Peyer's patch (tissue), 4 donors: ENCODE measurements at regions not wholly inside any gene's neighbourhood (a gene's known extent, or its start where the extent isn't known, plus 50 kb on each side); places are given as distances from the start of the nearest gene placed in this dataset.
"Not testable (repeated sequence)": the region's sequence is repeated elsewhere in the genome, so short reads cannot be mapped to it uniquely, and the experiment has no call there.

Source experiments
- DNase-seq, 3 donors: peaks; one replicate each; pipeline ENCODE4 v3.0.0-alpha.2; 2017 to 2019
- H3K27ac ChIP-seq, 4 donors: fragments of 200-600 bp; sonication (generic); one replicate each; pipeline ENCODE4 v1.5.1; 2016 to 2019
- H3K27me3 ChIP-seq, 2 donors: fragments of 200-600 bp; sonication (generic); one replicate each; pipeline ENCODE4 v1.5.1; 2019
- H3K36me3 ChIP-seq, 3 donors: fragments of 200-600 bp; sonication (generic); one replicate each; pipeline ENCODE4 v1.5.1; 2016 to 2019
- H3K4me1 ChIP-seq, 4 donors: fragments of 200-600 bp; sonication (generic); one replicate each; pipeline ENCODE4 v1.5.1; 2016 to 2019
- H3K4me3 ChIP-seq, 4 donors: fragments of 200-600 bp; sonication (generic); 1 replicate in 3 of 4; 2 replicates in 1 of 4; pipeline ENCODE4 v1.5.1; 2016 to 2019; ENCODE audit warnings: mild to moderate bottlenecking in 1 of 4
- H3K9me3 ChIP-seq, 4 donors: fragments of 200-600 bp; sonication (generic); one replicate each; pipeline ENCODE4 v1.5.1; 2016 to 2019; ENCODE audit warnings: mild to moderate bottlenecking in 1 of 4
- CTCF ChIP-seq, 6 experiments: fragments of 450-650 bp in 4 of 6; fragments of 200-600 bp in 2 of 6; sonication (generic) in 1 of 6; IDR thresholded peaks; one replicate each; pipeline ENCODE4 v1.5.1; 2017 to 2019; ENCODE audit warnings: antibody characterized with exemption in 6 of 6, mild to moderate bottlenecking in 3 of 6, moderate library complexity in 1 of 6
- POLR2A ChIP-seq, 2 donors: fragments of 450-650 bp; IDR thresholded peaks; one replicate each; pipeline ENCODE4 v1.5.1; 2017; ENCODE audit warnings: antibody characterized with exemption in 2 of 2, mild to moderate bottlenecking in 2 of 2, moderate library complexity in 2 of 2

GRCh38 chr11:25225078-25225477 lies 728.2 kb downstream of the LUZP2 start:
- no peaks in the 10 kb centered on the region for H3K9me3 ChIP-seq
- TF ChIP-seq POLR2A (IDR thresholded peaks at IDR 0.05) (no peak), CTCF (IDR thresholded peaks at IDR 0.05) (no peak)
- H3K4me3 ChIP-seq: no peak overlapping the region
- H3K36me3 ChIP-seq: no peaks in the 10 kb centered on the region
- H3K27me3 ChIP-seq: no peaks in the 10 kb centered on the region
- H3K4me1 ChIP-seq: no peaks in the 10 kb centered on the region
- DNase-seq: no peak
- no peak overlapping the region for H3K27ac ChIP-seq

GRCh38 chr11:25242928-25243327 lies 746.1 kb downstream of the LUZP2 start:
- TF ChIP-seq POLR2A (IDR thresholded peaks at IDR 0.05): no peak
- TF ChIP-seq CTCF (IDR thresholded peaks at IDR 0.05): no peak
- H3K27me3 ChIP-seq: no peaks in the 10 kb centered on the region
- H3K4me3 ChIP-seq: no peak overlapping the region
- no peaks in the 10 kb centered on the region for H3K36me3 ChIP-seq
- H3K4me1 ChIP-seq: no peaks in the 10 kb centered on the region
- H3K9me3 ChIP-seq: no peaks in the 10 kb centered on the region
- DNase-seq: no peak
- no peak overlapping the region for H3K27ac ChIP-seq

- no peak overlapping the region for H3K27ac ChIP-seq
- no peaks in the 10 kb centered on the region for H3K9me3 ChIP-seq
- H3K4me1 ChIP-seq: no peaks in the 10 kb centered on the region
- H3K4me3 ChIP-seq: no peak overlapping the region
- no peak for DNase-seq
- H3K27me3 ChIP-seq: no peaks in the 10 kb centered on the region
- H3K36me3 ChIP-seq: no peaks in the 10 kb centered on the region
- TF ChIP-seq POLR2A (IDR thresholded peaks at IDR 0.05): no peak
Observed at GRCh38 chr11:25244126-25244525, 747.3 kb downstream of the LUZP2 start.

- TF ChIP-seq POLR2A (IDR thresholded peaks at IDR 0.05): no peak
- TF ChIP-seq CTCF (IDR thresholded peaks at IDR 0.05): no peak
- no peak overlapping the region for H3K4me3 ChIP-seq
- no peak overlapping the region for H3K27ac ChIP-seq
- H3K9me3 ChIP-seq: peaks cover 0 to 3% (median 0%) of the 10 kb centered on the region in 4 donors
- H3K4me1 ChIP-seq: no peaks in the 10 kb centered on the region
- H3K27me3 ChIP-seq: no peaks in the 10 kb centered on the region
- no peaks in the 10 kb centered on the region for H3K36me3 ChIP-seq
- DNase-seq: no peak
Observed at GRCh38 chr11:25247336-25247735, 750.5 kb downstream of the LUZP2 start.

- DNase-seq: no peak
- H3K27me3 ChIP-seq: no peaks in the 10 kb centered on the region
- no peaks in the 10 kb centered on the region for H3K4me1 ChIP-seq
- H3K36me3 ChIP-seq: no peaks in the 10 kb centered on the region
- H3K27ac ChIP-seq: no peak overlapping the region
- TF ChIP-seq CTCF (IDR thresholded peaks at IDR 0.05) (no peak), POLR2A (IDR thresholded peaks at IDR 0.05) (no peak)
- no peak overlapping the region for H3K4me3 ChIP-seq
- H3K9me3 ChIP-seq: peaks cover 0 to 3% (median 0%) of the 10 kb centered on the region in 4 donors
Observed at GRCh38 chr11:25252854-25253253, 756.0 kb downstream of the LUZP2 start.

- not testable (repeated sequence) for DNase-seq, H3K4me3 ChIP-seq
Observed at GRCh38 chr11:25263861-25264260, 767.0 kb downstream of the LUZP2 start.

GRCh38 chr11:25271301-25271700 lies 774.4 kb downstream of the LUZP2 start:
- Histone ChIP-seq H3K27ac (no peak overlapping the region), H3K4me1 (no peaks in the 10 kb centered on the region), H3K9me3 (no peaks in the 10 kb centered on the region), H3K4me3 (no peak overlapping the region), H3K27me3 (no peaks in the 10 kb centered on the region), H3K36me3 (no peaks in the 10 kb centered on the region)
- DNase-seq: no peak
- TF ChIP-seq POLR2A (IDR thresholded peaks at IDR 0.05) (no peak), CTCF (IDR thresholded peaks at IDR 0.05) (no peak)

More at GRCh38 chr11:25263861-25264260, 767.0 kb downstream of the LUZP2 start:
- H3K27me3 ChIP-seq, H3K27ac ChIP-seq, H3K9me3 ChIP-seq, H3K4me1 ChIP-seq, H3K36me3 ChIP-seq: not testable (repeated sequence)
